Endometrium (tissue), 2 donors: ENCODE measurements at regions not wholly inside any gene's neighbourhood (a gene's known extent, or its start where the extent isn't known, plus 50 kb on each side); places are given as distances from the start of the nearest gene placed in this dataset.
A peak's percentile ranks its signal among the peaks of the same experiment; 100 is the strongest.
"Not testable (repeated sequence)": the region's sequence is repeated elsewhere in the genome, so short reads cannot be mapped to it uniquely, and the experiment has no call there.

Source experiments
- FAIRE-seq: peaks from 2 replicates; lab custom pipeline; 2012; peaks lifted over from hg19 to GRCh38; lab: Jason Lieb, UNC
- donor health status: control.
- donor health status: control.

GRCh38 chr2:185265747-185266146, 472.9 kb upstream of the FSIP2 start:
- no peak for FAIRE-seq

GRCh38 chr2:185268651-185269050, 470.0 kb upstream of the FSIP2 start:
- no peak for FAIRE-seq

- no peak for FAIRE-seq
Observed at GRCh38 chr2:185274718-185275484, 463.7 kb upstream of the FSIP2 start.

GRCh38 chr2:185275979-185276378, 462.6 kb upstream of the FSIP2 start:
- FAIRE-seq: not testable (repeated sequence)

GRCh38 chr2:185278761-185279160, 459.8 kb upstream of the FSIP2 start:
- FAIRE-seq: no peak

GRCh38 chr2:185279999-185280398, 458.6 kb upstream of the FSIP2 start:
- FAIRE-seq: peak; percentile 73

- no peak for FAIRE-seq
Observed at GRCh38 chr2:185284696-185285095, 453.9 kb upstream of the FSIP2 start.

GRCh38 chr2:185290012-185290411, 448.6 kb upstream of the FSIP2 start:
- FAIRE-seq: not testable (repeated sequence)

- FAIRE-seq: peak; percentile 15
Observed at GRCh38 chr2:185291035-185291647, 447.5 kb upstream of the FSIP2 start.

GRCh38 chr2:185299867-185300266, 438.7 kb upstream of the FSIP2 start:
- no peak for FAIRE-seq

- no peak for FAIRE-seq
Observed at GRCh38 chr2:185306119-185306518, 432.5 kb upstream of the FSIP2 start.

GRCh38 chr2:185316383-185316782, 422.2 kb upstream of the FSIP2 start:
- no peak for FAIRE-seq

GRCh38 chr2:185318271-185318724, 420.3 kb upstream of the FSIP2 start:
- FAIRE-seq: no peak

- FAIRE-seq: no peak
Observed at GRCh38 chr2:185335879-185336278, 402.7 kb upstream of the FSIP2 start.

GRCh38 chr2:185337033-185337432, 401.6 kb upstream of the FSIP2 start:
- no peak for FAIRE-seq

GRCh38 chr2:185338104-185338503, 400.5 kb upstream of the FSIP2 start:
- FAIRE-seq: no peak

GRCh38 chr2:185347445-185347844, 391.2 kb upstream of the FSIP2 start:
- FAIRE-seq: no peak

GRCh38 chr2:185360776-185361175, 377.8 kb upstream of the FSIP2 start:
- no peak for FAIRE-seq

GRCh38 chr2:185372188-185372587, 366.4 kb upstream of the FSIP2 start:
- no peak for FAIRE-seq

- FAIRE-seq: no peak
Observed at GRCh38 chr2:185373229-185373628, 365.4 kb upstream of the FSIP2 start.

GRCh38 chr2:185374878-185375277, 363.7 kb upstream of the FSIP2 start:
- no peak for FAIRE-seq

- no peak for FAIRE-seq
Observed at GRCh38 chr2:185375731-185376130, 362.9 kb upstream of the FSIP2 start.

- FAIRE-seq: no peak
Observed at GRCh38 chr2:185381631-185382030, 357.0 kb upstream of the FSIP2 start.
